A172 (cell line): ENCODE measurements at regions not wholly inside any gene's neighbourhood (a gene's known extent, or its start where the extent isn't known, plus 50 kb on each side); places are given as distances from the start of the nearest gene placed in this dataset.
"Not testable (repeated sequence)": the region's sequence is repeated elsewhere in the genome, so short reads cannot be mapped to it uniquely, and the experiment has no call there.

ENCODE experiments used
- DNase-seq: peaks from one replicate; pipeline ENCODE4 v3.0.0-alpha.2; 2015; ENCODE audit warnings: low spot score

- no peak for DNase-seq
Observed at GRCh38 chr4:103415801-103416200, 217.7 kb upstream of the CENPE start.

- DNase-seq, result not testable (repeated sequence)
Observed at GRCh38 chr4:103412646-103413045, 214.5 kb upstream of the CENPE start.

GRCh38 chr4:103410386-103410785 is 212.2 kb upstream of the CENPE start:
- no peak for DNase-seq

GRCh38 chr4:103405415-103405814 is 207.3 kb upstream of the CENPE start:
- DNase-seq, result no peak

- no peak for DNase-seq
Observed at GRCh38 chr4:103403619-103404018, 205.5 kb upstream of the CENPE start.

GRCh38 chr4:103402198-103402597 is 204.1 kb upstream of the CENPE start:
- DNase-seq, result no peak

- DNase-seq, result peak; percentile 39
Observed at GRCh38 chr4:103400405-103400804, 202.3 kb upstream of the CENPE start.

- DNase-seq, result no peak
Observed at GRCh38 chr4:103397541-103397940, 199.4 kb upstream of the CENPE start.

- DNase-seq, result not testable (repeated sequence)
Observed at GRCh38 chr4:103387508-103388011, 189.4 kb upstream of the CENPE start.

GRCh38 chr4:103385565-103385964 is 187.4 kb upstream of the CENPE start:
- not testable (repeated sequence) for DNase-seq

- DNase-seq, result peak; percentile 79
Observed at GRCh38 chr4:103375278-103375677, 177.1 kb upstream of the CENPE start.

GRCh38 chr4:103374758-103375157 is 176.6 kb upstream of the CENPE start:
- DNase-seq, result no peak

- DNase-seq, result no peak
Observed at GRCh38 chr4:103374306-103374705, 176.2 kb upstream of the CENPE start.

- DNase-seq, result peak; percentile 2
Observed at GRCh38 chr4:103372002-103372558, 173.9 kb upstream of the CENPE start.

GRCh38 chr4:103370336-103370735 is 172.2 kb upstream of the CENPE start:
- DNase-seq, result no peak

GRCh38 chr4:103365285-103365684 is 167.1 kb upstream of the CENPE start:
- no peak for DNase-seq

- no peak for DNase-seq
Observed at GRCh38 chr4:103364083-103364482, 165.9 kb upstream of the CENPE start.

- no peak for DNase-seq
Observed at GRCh38 chr4:103361926-103362325, 163.8 kb upstream of the CENPE start.

- no peak for DNase-seq
Observed at GRCh38 chr4:103359900-103360299, 161.8 kb upstream of the CENPE start.

GRCh38 chr4:103354006-103354405 is 155.9 kb upstream of the CENPE start:
- no peak for DNase-seq

- DNase-seq, result no peak
Observed at GRCh38 chr4:103329642-103330041, 131.5 kb upstream of the CENPE start.

- no peak for DNase-seq
Observed at GRCh38 chr4:103324811-103325210, 126.7 kb upstream of the CENPE start.

GRCh38 chr4:103318327-103318726 is 120.2 kb upstream of the CENPE start:
- DNase-seq, result no peak

GRCh38 chr4:103308248-103308561 is 110.1 kb upstream of the CENPE start:
- no peak for DNase-seq
